Upper lobe of left lung (tissue), 4 donors: ENCODE measurements at regions not wholly inside any gene's neighbourhood (a gene's known extent, or its start where the extent isn't known, plus 50 kb on each side); places are given as distances from the start of the nearest gene placed in this dataset.

Source experiments
- EP300 ChIP-seq, 4 donors: sonication (generic); formaldehyde crosslinking; IDR thresholded peaks; one replicate each; pipeline ENCODE4 v1.5.1; 2017; ENCODE audit warnings: antibody characterized with exemption in 4 of 4, control low read depth in 2 of 4
- POLR2A ChIP-seq, 4 donors: fragments of 450-650 bp; IDR thresholded peaks; one replicate each; pipeline ENCODE4 v1.5.1; 2016 to 2017; ENCODE audit warnings: antibody characterized with exemption in 4 of 4, mild to moderate bottlenecking in 2 of 4
- POLR2AphosphoS5 ChIP-seq, 2 donors: sonication (generic); formaldehyde crosslinking; IDR thresholded peaks; one replicate each; pipeline ENCODE4 v1.5.1; 2017; ENCODE audit warnings: antibody characterized with exemption in 2 of 2
- TF ChIP-seq, protein P1 (sequence below), 6 experiments: fragments of 450-650 bp in 4 of 6; fragments of 200-600 bp in 2 of 6; sonication (generic) in 2 of 6; IDR thresholded peaks; one replicate each; pipeline ENCODE4 v1.5.1; 2016 to 2019; ENCODE audit warnings: antibody characterized with exemption in 6 of 6

DNA sequence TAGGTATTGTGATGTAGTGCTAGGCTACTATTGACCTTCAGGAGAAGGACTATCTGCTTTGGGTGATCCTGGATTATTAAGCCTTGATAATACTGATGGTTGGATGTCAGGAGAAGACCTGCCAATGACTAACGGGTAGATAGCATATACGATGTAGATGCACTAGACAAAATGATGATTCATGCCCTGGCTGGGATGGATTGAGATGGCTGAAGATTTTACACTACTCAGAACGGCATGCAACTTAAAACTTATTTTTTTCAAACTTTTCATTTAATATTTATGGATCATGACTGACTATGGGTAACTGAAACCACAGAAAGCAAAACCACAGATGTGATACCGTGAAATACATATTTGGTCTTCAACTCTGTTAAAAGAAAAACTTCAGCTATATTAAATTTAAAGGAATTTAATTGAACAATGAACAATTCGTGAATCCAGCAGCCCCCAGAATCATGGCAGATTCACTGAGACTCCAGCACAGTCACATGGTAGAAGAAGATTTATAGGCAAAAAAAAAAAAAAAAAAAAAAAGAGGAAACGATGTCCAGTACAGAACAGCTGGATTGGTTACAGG lies 124.6 kb upstream of the CDK13 start:
- TF ChIP-seq POLR2A (IDR thresholded peaks at IDR 0.05), result no peak
- TF ChIP-seq EP300 (IDR thresholded peaks at IDR 0.05), result no peak
- TF ChIP-seq, protein P1, sequence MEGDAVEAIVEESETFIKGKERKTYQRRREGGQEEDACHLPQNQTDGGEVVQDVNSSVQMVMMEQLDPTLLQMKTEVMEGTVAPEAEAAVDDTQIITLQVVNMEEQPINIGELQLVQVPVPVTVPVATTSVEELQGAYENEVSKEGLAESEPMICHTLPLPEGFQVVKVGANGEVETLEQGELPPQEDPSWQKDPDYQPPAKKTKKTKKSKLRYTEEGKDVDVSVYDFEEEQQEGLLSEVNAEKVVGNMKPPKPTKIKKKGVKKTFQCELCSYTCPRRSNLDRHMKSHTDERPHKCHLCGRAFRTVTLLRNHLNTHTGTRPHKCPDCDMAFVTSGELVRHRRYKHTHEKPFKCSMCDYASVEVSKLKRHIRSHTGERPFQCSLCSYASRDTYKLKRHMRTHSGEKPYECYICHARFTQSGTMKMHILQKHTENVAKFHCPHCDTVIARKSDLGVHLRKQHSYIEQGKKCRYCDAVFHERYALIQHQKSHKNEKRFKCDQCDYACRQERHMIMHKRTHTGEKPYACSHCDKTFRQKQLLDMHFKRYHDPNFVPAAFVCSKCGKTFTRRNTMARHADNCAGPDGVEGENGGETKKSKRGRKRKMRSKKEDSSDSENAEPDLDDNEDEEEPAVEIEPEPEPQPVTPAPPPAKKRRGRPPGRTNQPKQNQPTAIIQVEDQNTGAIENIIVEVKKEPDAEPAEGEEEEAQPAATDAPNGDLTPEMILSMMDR (IDR thresholded peaks at IDR 0.05), result no peak
- no peak for TF ChIP-seq POLR2AphosphoS5 (IDR thresholded peaks at IDR 0.05)
